Bronchial epithelial cell (primary cell): ENCODE measurements at regions not wholly inside any gene's neighbourhood (a gene's known extent, or its start where the extent isn't known, plus 50 kb on each side); places are given as distances from the start of the nearest gene placed in this dataset.
"Not testable (repeated sequence)": the region's sequence is repeated elsewhere in the genome, so short reads cannot be mapped to it uniquely, and the experiment has no call there.

Experiments
- DNase-seq: peaks from one replicate; pipeline ENCODE4 v3.0.0-alpha.2; 2010; ENCODE audit warnings: low read depth
- FAIRE-seq: peaks from 2 replicates; lab custom pipeline; 2011; peaks lifted over from hg19 to GRCh38; lab: Jason Lieb, UNC
- H3K27me3 ChIP-seq: 2 replicates; pipeline ENCODE4 v1.5.1; 2011; ENCODE audit warnings: low read length; ENCODE audit not compliant: control insufficient read depth, insufficient read depth
- H3K36me3 ChIP-seq: 2 replicates; pipeline ENCODE4 v1.5.1; 2011; ENCODE audit warnings: low read length; ENCODE audit not compliant: control insufficient read depth, insufficient read depth
- H3K4me3 ChIP-seq: 2 replicates; pipeline ENCODE4 v1.5.1; 2011; ENCODE audit warnings: mild to moderate bottlenecking, low read depth, low read length, control low read depth
- TF ChIP-seq, protein P1 (sequence below): IDR thresholded peaks from 2 replicates; pipeline ENCODE4 v1.5.1; 2011; ENCODE audit warnings: mild to moderate bottlenecking, moderate library complexity, low read length, control low read depth, inconsistent platforms; ENCODE audit not compliant: insufficient read depth, severe bottlenecking

GRCh38 chr4:73671348-73671747 is 51.1 kb upstream of the RASSF6 start:
- H3K27me3 ChIP-seq, DNase-seq, H3K36me3 ChIP-seq, FAIRE-seq, H3K4me3 ChIP-seq: not testable (repeated sequence)

DNA sequence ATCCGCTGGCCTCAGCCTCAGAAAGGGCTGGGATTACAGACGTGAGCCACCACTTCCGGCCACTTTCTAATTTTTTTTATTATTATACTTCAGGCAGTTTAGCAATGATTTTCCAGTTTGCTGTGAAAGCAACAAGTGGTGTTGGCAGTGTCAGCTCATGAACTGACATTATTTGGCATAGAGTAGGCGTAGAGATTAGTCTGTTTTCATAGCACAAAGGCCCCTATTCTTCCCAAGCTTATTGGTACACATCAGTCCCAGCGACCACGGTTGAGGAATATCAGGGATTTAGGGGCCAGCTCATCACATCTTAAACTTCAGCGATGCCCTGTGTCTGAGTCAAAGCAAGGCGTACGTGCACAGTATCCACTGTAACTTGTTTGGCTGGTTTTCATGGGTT is 53.0 kb upstream of the RASSF6 start:
- Histone ChIP-seq H3K27me3 (no peaks in the 10 kb centered on the region), H3K4me3 (no peak overlapping the region), H3K36me3 (no peaks in the 10 kb centered on the region)
- peak; percentile 43 for FAIRE-seq
- TF ChIP-seq, protein P1, sequence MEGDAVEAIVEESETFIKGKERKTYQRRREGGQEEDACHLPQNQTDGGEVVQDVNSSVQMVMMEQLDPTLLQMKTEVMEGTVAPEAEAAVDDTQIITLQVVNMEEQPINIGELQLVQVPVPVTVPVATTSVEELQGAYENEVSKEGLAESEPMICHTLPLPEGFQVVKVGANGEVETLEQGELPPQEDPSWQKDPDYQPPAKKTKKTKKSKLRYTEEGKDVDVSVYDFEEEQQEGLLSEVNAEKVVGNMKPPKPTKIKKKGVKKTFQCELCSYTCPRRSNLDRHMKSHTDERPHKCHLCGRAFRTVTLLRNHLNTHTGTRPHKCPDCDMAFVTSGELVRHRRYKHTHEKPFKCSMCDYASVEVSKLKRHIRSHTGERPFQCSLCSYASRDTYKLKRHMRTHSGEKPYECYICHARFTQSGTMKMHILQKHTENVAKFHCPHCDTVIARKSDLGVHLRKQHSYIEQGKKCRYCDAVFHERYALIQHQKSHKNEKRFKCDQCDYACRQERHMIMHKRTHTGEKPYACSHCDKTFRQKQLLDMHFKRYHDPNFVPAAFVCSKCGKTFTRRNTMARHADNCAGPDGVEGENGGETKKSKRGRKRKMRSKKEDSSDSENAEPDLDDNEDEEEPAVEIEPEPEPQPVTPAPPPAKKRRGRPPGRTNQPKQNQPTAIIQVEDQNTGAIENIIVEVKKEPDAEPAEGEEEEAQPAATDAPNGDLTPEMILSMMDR, result no peak
- DNase-seq, result peak; percentile 77

- Histone ChIP-seq H3K36me3 (no peaks in the 10 kb centered on the region), H3K27me3 (no peaks in the 10 kb centered on the region), H3K4me3 (no peak overlapping the region)
- DNase-seq (peak; percentile 98), FAIRE-seq (peak; percentile 93)
- TF ChIP-seq, protein P1, result no peak
These were observed 54.2 kb upstream of the RASSF6 start for GRCh38 chr4:73674451-73674919.

GRCh38 chr4:73675623-73676022 is 55.4 kb upstream of the RASSF6 start:
- TF ChIP-seq, protein P1, result no peak

GRCh38 chr4:73676136-73676535 is 55.9 kb upstream of the RASSF6 start:
- TF ChIP-seq, protein P1, result no peak
- no peaks in the 10 kb centered on the region for H3K36me3 ChIP-seq
- H3K4me3 ChIP-seq, result no peak overlapping the region
- FAIRE-seq (no peak), DNase-seq (peak; percentile 67)
- no peaks in the 10 kb centered on the region for H3K27me3 ChIP-seq

More at GRCh38 chr4:73675623-73676022, 55.4 kb upstream of the RASSF6 start:
- DNase-seq (no peak), FAIRE-seq (no peak)
- Histone ChIP-seq H3K27me3 (no peaks in the 10 kb centered on the region), H3K4me3 (no peak overlapping the region), H3K36me3 (no peaks in the 10 kb centered on the region)

- TF ChIP-seq, protein P1, result no peak
- Histone ChIP-seq H3K36me3 (no peaks in the 10 kb centered on the region), H3K4me3 (no peak overlapping the region), H3K27me3 (no peaks in the 10 kb centered on the region)
- DNase-seq (peak; percentile 99), FAIRE-seq (peak; percentile 97)
These were observed 56.7 kb upstream of the RASSF6 start for GRCh38 chr4:73676861-73677323.
